ENCODE measurements at regions not wholly inside any gene's neighbourhood (a gene's known extent, or its start where the extent isn't known, plus 50 kb on each side); places are given as distances from the start of the nearest gene placed in this dataset.

DNA sequence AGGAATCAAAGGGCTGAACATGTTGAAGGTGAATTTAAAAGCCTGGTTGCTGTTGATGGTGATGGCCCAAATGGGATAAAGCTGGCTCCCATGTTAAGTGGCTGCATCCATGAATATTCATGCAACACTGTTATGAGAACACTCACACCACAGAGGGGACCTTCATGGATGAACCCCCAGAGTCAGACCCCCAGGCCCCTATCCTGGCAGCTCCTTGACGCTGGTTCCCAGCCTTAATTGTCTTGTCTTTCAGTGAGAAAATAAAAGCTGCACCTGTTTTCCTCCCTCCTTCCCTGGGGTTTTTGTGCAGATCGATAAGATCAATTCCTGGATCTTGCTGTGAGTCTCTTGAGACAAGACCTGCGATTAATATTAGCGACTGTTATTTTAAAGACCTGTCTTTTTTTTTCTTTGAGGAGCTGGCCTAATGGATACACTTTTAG lies 371.7 kb downstream of the ICE1 start:
- FAIRE-seq = no peak
- no peak for DNase-seq
- 17 to 18% methylated on average over 4 of the region's 4 CpGs for WGBS, 2 donors
- no peak overlapping the region for H3K4me3 ChIP-seq
- no peaks in the 10 kb centered on the region for H3K36me3 ChIP-seq
- H3K4me1 ChIP-seq = peaks cover 0 to 2% (median 0%) of the 10 kb centered on the region in 3 donors
- intact Hi-C loops (cut with DNase I) = no loop called here
- H3K9me3 ChIP-seq = no peaks in the 10 kb centered on the region
- no peak for TF ChIP-seq CTCF (IDR thresholded peaks at IDR 0.05)
- no peak overlapping the region for H3K27ac ChIP-seq
- ATAC-seq = no peak
- H3K27me3 ChIP-seq = no peaks in the 10 kb centered on the region

DNA sequence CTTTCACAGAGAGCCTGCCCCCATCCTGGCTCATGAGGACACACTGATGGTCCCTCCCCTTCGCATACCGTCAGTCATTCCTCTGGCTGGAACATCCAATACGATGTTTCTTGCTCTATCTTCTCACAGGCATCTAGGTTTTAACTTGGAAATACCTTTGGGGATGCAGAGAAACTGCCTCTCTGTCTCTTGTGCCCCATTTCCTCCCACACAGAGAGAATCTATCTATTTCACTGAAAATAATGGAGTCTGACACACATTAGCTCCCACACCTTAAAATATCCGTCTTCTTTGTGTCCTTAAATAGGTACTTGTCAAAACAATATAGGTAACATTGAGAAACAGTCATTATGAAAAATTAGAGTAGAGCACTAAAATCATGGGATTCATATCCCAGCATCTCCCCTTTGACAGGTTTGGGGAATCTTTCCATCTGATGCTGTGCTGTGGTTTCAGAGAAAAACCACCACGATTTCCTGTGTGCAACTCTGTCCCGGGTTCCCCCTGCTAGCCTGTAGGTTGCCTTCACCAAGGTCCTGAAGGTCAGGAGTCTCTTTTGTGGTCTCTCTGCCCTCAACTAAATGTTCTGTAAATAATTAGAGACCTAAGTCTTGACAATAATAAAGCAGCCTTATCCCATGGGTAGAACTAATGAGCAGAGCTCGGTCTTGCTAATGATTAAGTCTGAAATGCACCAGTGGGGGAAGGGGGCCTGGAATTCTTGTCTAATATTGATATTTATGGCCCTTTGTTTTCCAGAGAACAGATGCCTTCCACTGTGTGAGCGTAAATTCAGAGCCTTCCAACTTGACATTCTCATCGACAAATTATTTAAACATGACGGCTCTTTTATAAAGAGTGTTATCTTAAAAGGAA lies 371.0 kb downstream of the ICE1 start:
- no peak for FAIRE-seq
- Histone ChIP-seq H3K36me3 (no peaks in the 10 kb centered on the region), H3K4me1 (peaks cover 0 to 2% (median 0%) of the 10 kb centered on the region in 3 donors), H3K27ac (no peak overlapping the region), H3K9me3 (no peaks in the 10 kb centered on the region), H3K27me3 (no peaks in the 10 kb centered on the region), H3K4me3 (no peak overlapping the region)
- no peak for ATAC-seq
- WGBS, 2 donors = 37 to 45% methylated on average over 10 of the region's 10 CpGs
- DNase-seq = no peak
- intact Hi-C loops (cut with DNase I) = no loop called here
- no peak for TF ChIP-seq CTCF (IDR thresholded peaks at IDR 0.05)

GRCh38 chr5:5792106-5792505 lies 369.6 kb downstream of the ICE1 start:
- H3K9me3 ChIP-seq = no peaks in the 10 kb centered on the region
- FAIRE-seq = no peak
- no peak overlapping the region for H3K27ac ChIP-seq
- ATAC-seq = no peak
- intact Hi-C loops (cut with DNase I) = no loop called here
- TF ChIP-seq CTCF (IDR thresholded peaks at IDR 0.05) = no peak
- DNase-seq = no peak
- WGBS, 2 donors = 65 to 92% methylated on average over 1 of the region's 1 CpG
- no peaks in the 10 kb centered on the region for H3K27me3 ChIP-seq
- H3K36me3 ChIP-seq = no peaks in the 10 kb centered on the region
- peaks cover 0 to 2% (median 0%) of the 10 kb centered on the region in 3 donors for H3K4me1 ChIP-seq
- H3K4me3 ChIP-seq = no peak overlapping the region

GRCh38 chr5:5788793-5789192 lies 366.3 kb downstream of the ICE1 start:
- Histone ChIP-seq H3K4me3 (no peak overlapping the region), H3K36me3 (no peaks in the 10 kb centered on the region), H3K4me1 (peaks cover 0 to 2% (median 0%) of the 10 kb centered on the region in 3 donors), H3K9me3 (no peaks in the 10 kb centered on the region), H3K27me3 (no peaks in the 10 kb centered on the region), H3K27ac (no peak overlapping the region)
- intact Hi-C loops (cut with DNase I) = no loop called here
- no peak for DNase-seq
- no peak for FAIRE-seq
- ATAC-seq = no peak
- no peak for TF ChIP-seq CTCF (IDR thresholded peaks at IDR 0.05)
- 83 to 91% methylated on average over 5 of the region's 5 CpGs for WGBS, 2 donors

DNA sequence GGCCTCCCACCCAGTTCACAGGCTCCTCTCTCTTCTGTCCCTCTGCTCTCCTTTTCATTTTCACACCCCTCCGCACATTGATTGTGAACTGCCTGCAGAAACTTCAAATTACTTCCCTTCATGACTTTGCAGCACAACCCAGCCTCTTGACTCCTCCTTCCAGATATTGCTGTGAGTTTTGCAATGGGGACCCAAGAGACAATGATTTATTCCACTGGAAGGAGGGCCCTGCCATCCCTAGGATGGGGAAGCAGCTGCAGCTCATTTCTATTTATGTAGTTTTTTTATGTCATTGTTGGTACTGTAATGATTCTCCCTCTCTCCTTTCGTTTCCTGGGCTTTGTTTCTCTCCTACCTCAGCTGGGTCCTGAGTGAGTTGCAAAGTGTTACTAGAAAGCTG lies 364.9 kb downstream of the ICE1 start:
- Histone ChIP-seq H3K36me3 (no peaks in the 10 kb centered on the region), H3K4me3 (no peak overlapping the region), H3K9me3 (no peaks in the 10 kb centered on the region), H3K4me1 (no peaks in the 10 kb centered on the region), H3K27ac (no peak overlapping the region), H3K27me3 (no peaks in the 10 kb centered on the region)
- TF ChIP-seq CTCF (IDR thresholded peaks at IDR 0.05) = no peak
- FAIRE-seq = no peak
- no peak for ATAC-seq
- DNase-seq = no peak
- WGBS, 2 donors = 72 to 81% methylated on average over 2 of the region's 2 CpGs
- intact Hi-C loops (cut with DNase I) = no loop called here
